ENCODE measurements at regions not wholly inside any gene's neighbourhood (a gene's known extent, or its start where the extent isn't known, plus 50 kb on each side); places are given as distances from the start of the nearest gene placed in this dataset.
"Not testable (repeated sequence)": the region's sequence is repeated elsewhere in the genome, so short reads cannot be mapped to it uniquely, and the experiment has no call there.

DNA sequence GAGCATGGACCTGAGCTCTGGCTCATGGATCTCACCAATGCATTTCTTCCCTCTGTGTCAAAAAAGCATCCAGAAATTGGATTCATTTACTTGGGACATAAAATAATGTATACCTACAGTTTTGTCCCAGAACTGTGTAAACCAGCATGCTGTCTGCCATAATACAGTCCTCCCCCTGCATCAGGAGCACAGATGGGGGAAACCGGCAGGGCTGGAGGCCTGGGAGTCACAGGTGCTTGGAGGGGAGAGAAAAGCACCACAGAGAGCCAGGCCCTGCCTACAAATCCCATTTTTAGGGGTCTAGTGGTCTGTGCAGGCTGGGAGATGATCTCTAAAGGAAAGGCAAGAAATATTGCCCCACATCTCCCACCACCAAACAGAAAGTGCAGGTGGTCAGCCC, 91.8 kb downstream of the POTEH start:
- not testable (repeated sequence) for TF ChIP-seq POLR2A, POLR2AphosphoS5 (IDR thresholded peaks at IDR 0.05)
- TF ChIP-seq, protein P1, sequence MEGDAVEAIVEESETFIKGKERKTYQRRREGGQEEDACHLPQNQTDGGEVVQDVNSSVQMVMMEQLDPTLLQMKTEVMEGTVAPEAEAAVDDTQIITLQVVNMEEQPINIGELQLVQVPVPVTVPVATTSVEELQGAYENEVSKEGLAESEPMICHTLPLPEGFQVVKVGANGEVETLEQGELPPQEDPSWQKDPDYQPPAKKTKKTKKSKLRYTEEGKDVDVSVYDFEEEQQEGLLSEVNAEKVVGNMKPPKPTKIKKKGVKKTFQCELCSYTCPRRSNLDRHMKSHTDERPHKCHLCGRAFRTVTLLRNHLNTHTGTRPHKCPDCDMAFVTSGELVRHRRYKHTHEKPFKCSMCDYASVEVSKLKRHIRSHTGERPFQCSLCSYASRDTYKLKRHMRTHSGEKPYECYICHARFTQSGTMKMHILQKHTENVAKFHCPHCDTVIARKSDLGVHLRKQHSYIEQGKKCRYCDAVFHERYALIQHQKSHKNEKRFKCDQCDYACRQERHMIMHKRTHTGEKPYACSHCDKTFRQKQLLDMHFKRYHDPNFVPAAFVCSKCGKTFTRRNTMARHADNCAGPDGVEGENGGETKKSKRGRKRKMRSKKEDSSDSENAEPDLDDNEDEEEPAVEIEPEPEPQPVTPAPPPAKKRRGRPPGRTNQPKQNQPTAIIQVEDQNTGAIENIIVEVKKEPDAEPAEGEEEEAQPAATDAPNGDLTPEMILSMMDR (IDR thresholded peaks at IDR 0.05): not testable (repeated sequence)
